T-cell (primary cell): ENCODE measurements at regions not wholly inside any gene's neighbourhood (a gene's known extent, or its start where the extent isn't known, plus 50 kb on each side); places are given as distances from the start of the nearest gene placed in this dataset.
"Not testable (repeated sequence)": the region's sequence is repeated elsewhere in the genome, so short reads cannot be mapped to it uniquely, and the experiment has no call there.

Source experiments
- ATAC-seq, 4 experiments: fragments of 200-7000 bp in 3 of 4; fragments of 150-1000 bp in 1 of 4; cut with Tn5 transposase; replicated peaks in 1 of 4; 1 replicate in 3 of 4; 2 replicates in 1 of 4; pipeline ENCODE4 v1.10.0; 2021; ENCODE audit warnings: moderate library complexity in 3 of 4, mild to moderate bottlenecking in 2 of 4, moderate number of reproducible peaks in 1 of 4
- CTCF ChIA-PET, 2 donors: fragments of 300-600 bp; sonication (Branson Sonifier 250); formaldehyde crosslinking; loops; one replicate each; lab custom pipeline; 2022; ENCODE audit warnings: antibody characterized with exemption in 2 of 2; lab: Charles Lee
- POLR2A ChIA-PET, 2 donors: fragments of 300-600 bp; sonication (Branson Sonifier 250); formaldehyde crosslinking; loops; one replicate each; lab custom pipeline; 2022; ENCODE audit warnings: antibody characterized with exemption in 2 of 2; lab: Charles Lee
- DNase-seq, 35 experiments: peaks; one replicate each; pipeline versions ENCODE4 v3.0.0 to v3.0.0-alpha.2; 2013 to 2023
- H3K27ac ChIP-seq: one replicate; pipeline ENCODE4 v1.5.1; 2013; ENCODE audit warnings: low read length
- H3K27me3 ChIP-seq, 2 experiments: replicated peaks in 1 of 2; 1 replicate in 1 of 2; 2 replicates in 1 of 2; pipeline versions ENCODE4 v1.6.1 to v1.7.0; 2013; ENCODE audit warnings: low read length in 1 of 2, mixed read lengths in 1 of 2; ENCODE audit not compliant: control insufficient read depth in 2 of 2, insufficient read depth in 2 of 2; ENCODE audit errors: extremely low read depth in 1 of 2
- H3K36me3 ChIP-seq, 2 donors: 1 replicate in 1 of 2; 2 replicates in 1 of 2; pipeline versions ENCODE4 v1.6.1 to v1.7.0; 2013; ENCODE audit warnings: low read length in 1 of 2; ENCODE audit not compliant: control insufficient read depth in 2 of 2, insufficient read depth in 1 of 2; ENCODE audit errors: extremely low read depth in 1 of 2
- H3K4me1 ChIP-seq, 2 experiments: 1 replicate in 1 of 2; 2 replicates in 1 of 2; pipeline versions ENCODE4 v1.6.1 to v1.7.0; 2013; ENCODE audit warnings: low read length in 2 of 2, mixed read lengths in 1 of 2; ENCODE audit not compliant: insufficient read depth in 2 of 2, control insufficient read depth in 1 of 2; ENCODE audit errors: extremely low read depth in 1 of 2
- H3K4me3 ChIP-seq, 2 donors: 1 replicate in 1 of 2; 2 replicates in 1 of 2; pipeline versions ENCODE4 v1.5.1 to v1.7.0; 2013; ENCODE audit warnings: mild to moderate bottlenecking in 2 of 2, low read length in 1 of 2, moderate library complexity in 1 of 2; ENCODE audit not compliant: control insufficient read depth in 1 of 2; ENCODE audit errors: extremely low read depth in 1 of 2
- H3K9me3 ChIP-seq: 2 replicates; pipeline ENCODE4 v1.7.0; 2013
- H3K27ac Mint-ChIP-seq, 2 donors: one replicate each; pipeline ENCODE4 v1.8.0; 2020 to 2021; ENCODE audit warnings: mild to moderate bottlenecking in 2 of 2, mixed read lengths in 2 of 2
- H3K27me3 Mint-ChIP-seq, 2 donors: one replicate each; pipeline ENCODE4 v1.8.0; 2021 to 2022; ENCODE audit warnings: mixed read lengths in 2 of 2
- H3K36me3 Mint-ChIP-seq: one replicate; pipeline ENCODE4 v1.8.0; 2021; ENCODE audit warnings: mixed read lengths
- H3K4me1 Mint-ChIP-seq, 3 donors: one replicate each; pipeline ENCODE4 v1.8.0; 2020 to 2022; ENCODE audit warnings: mixed read lengths in 3 of 3, mild to moderate bottlenecking in 1 of 3
- H3K4me3 Mint-ChIP-seq, 3 donors: one replicate each; pipeline ENCODE4 v1.8.0; 2020 to 2022; ENCODE audit warnings: mild to moderate bottlenecking in 3 of 3, mixed read lengths in 3 of 3, moderate library complexity in 3 of 3
- H3K9me3 Mint-ChIP-seq, 3 donors: one replicate each; pipeline ENCODE4 v1.8.0; 2020 to 2022; ENCODE audit warnings: mixed read lengths in 3 of 3
- WGBS: methylation state at CpG from one replicate; pipeline ENCODE4 v1.1.5; 2013; ENCODE audit warnings: missing lambda C conversion rate; ENCODE audit not compliant: insufficient coverage; 5-methylcytosine and 5-hydroxymethylcytosine counted together

- CTCF ChIA-PET = no interaction called here
- no peaks in the 10 kb centered on the region for H3K36me3 Mint-ChIP-seq
- no peaks in the 10 kb centered on the region for H3K4me1 Mint-ChIP-seq
- H3K4me3 Mint-ChIP-seq = no peak overlapping the region
- H3K27me3 ChIP-seq = no peaks in the 10 kb centered on the region
- no peak overlapping the region for H3K4me3 ChIP-seq
- no CpG with 5 or more reads among the region's 5 CpGs for WGBS
- no peak for DNase-seq
- H3K27me3 Mint-ChIP-seq = no peaks in the 10 kb centered on the region
- H3K27ac ChIP-seq = no peak overlapping the region
- no peaks in the 10 kb centered on the region for H3K9me3 ChIP-seq
- H3K4me1 ChIP-seq = no peaks in the 10 kb centered on the region
- no peak overlapping the region for H3K27ac Mint-ChIP-seq
- ATAC-seq = no peak
- H3K9me3 Mint-ChIP-seq = peaks cover under 1 to 8% (median 2%) of the 10 kb centered on the region in 3 donors
- no peaks in the 10 kb centered on the region for H3K36me3 ChIP-seq
- POLR2A ChIA-PET = no interaction called here
These were observed 511.1 kb upstream of the UBE2E2 start for GRCh38 chr3:22691856-22692628.

GRCh38 chr3:22700876-22701275, 502.3 kb upstream of the UBE2E2 start:
- H3K27me3 ChIP-seq = no peaks in the 10 kb centered on the region
- no peak overlapping the region for H3K4me3 Mint-ChIP-seq
- H3K27ac Mint-ChIP-seq = no peak overlapping the region
- no peak overlapping the region for H3K27ac ChIP-seq
- no peak overlapping the region for H3K4me3 ChIP-seq
- no peaks in the 10 kb centered on the region for H3K36me3 ChIP-seq
- ChIA-PET CTCF (no interaction called here), POLR2A (no interaction called here)
- ATAC-seq (no peak), DNase-seq (no peak)
- H3K9me3 Mint-ChIP-seq = peaks cover 0 to 4% (median 2%) of the 10 kb centered on the region in 3 donors
- H3K9me3 ChIP-seq = no peaks in the 10 kb centered on the region
- H3K36me3 Mint-ChIP-seq = no peaks in the 10 kb centered on the region
- no peaks in the 10 kb centered on the region for H3K4me1 Mint-ChIP-seq
- H3K4me1 ChIP-seq = no peaks in the 10 kb centered on the region
- H3K27me3 Mint-ChIP-seq = no peaks in the 10 kb centered on the region

- H3K4me1 Mint-ChIP-seq = no peaks in the 10 kb centered on the region
- H3K9me3 ChIP-seq = no peaks in the 10 kb centered on the region
- 86% methylated on average over 1 of the region's 3 CpGs for WGBS
- ATAC-seq = no peak
- no peaks in the 10 kb centered on the region for H3K4me1 ChIP-seq
- no peak overlapping the region for H3K4me3 Mint-ChIP-seq
- ChIA-PET POLR2A (no interaction called here), CTCF (interaction anchor here in 1 of 2 donors (0.6 kb wide), 1 partner anchor 9 kb away, joined by 3 read pairs; no protein-coding TSS in a partner anchor)
- H3K27ac Mint-ChIP-seq = no peak overlapping the region
- peaks cover 3 to 4% (median 3%) of the 10 kb centered on the region in 3 donors for H3K9me3 Mint-ChIP-seq
- H3K4me3 ChIP-seq = no peak overlapping the region
- H3K27me3 ChIP-seq = peaks cover 0 to 3% of the 10 kb centered on the region in 2 experiments
- DNase-seq = no peak
- H3K36me3 Mint-ChIP-seq = no peaks in the 10 kb centered on the region
- H3K27me3 Mint-ChIP-seq = no peaks in the 10 kb centered on the region
- H3K27ac ChIP-seq = no peak overlapping the region
- no peaks in the 10 kb centered on the region for H3K36me3 ChIP-seq
These were observed 499.0 kb upstream of the UBE2E2 start for GRCh38 chr3:22704166-22704565.

- no peak for ATAC-seq
- POLR2A ChIA-PET = no interaction called here
These were observed 498.4 kb upstream of the UBE2E2 start for GRCh38 chr3:22704571-22705354.

GRCh38 chr3:22706922-22707321, 496.2 kb upstream of the UBE2E2 start:
- ATAC-seq, H3K27ac ChIP-seq, H3K36me3 ChIP-seq, POLR2A ChIA-PET, CTCF ChIA-PET, H3K27ac Mint-ChIP-seq, H3K27me3 Mint-ChIP-seq, H3K9me3 ChIP-seq, H3K4me1 Mint-ChIP-seq, H3K4me1 ChIP-seq, H3K4me3 Mint-ChIP-seq, H3K27me3 ChIP-seq, H3K4me3 ChIP-seq, DNase-seq, H3K36me3 Mint-ChIP-seq: not testable (repeated sequence)
- 86% methylated on average over 8 of the region's 10 CpGs for WGBS
- peaks cover 11 to 20% (median 13%) of the 10 kb centered on the region in 3 donors for H3K9me3 Mint-ChIP-seq

More at GRCh38 chr3:22704571-22705354, 498.4 kb upstream of the UBE2E2 start:
- H3K4me3 ChIP-seq = no peak overlapping the region
- no peak overlapping the region for H3K27ac ChIP-seq
- Mint-ChIP-seq H3K9me3 (peaks cover 8 to 10% (median 9%) of the 10 kb centered on the region in 3 donors), H3K4me1 (no peaks in the 10 kb centered on the region), H3K4me3 (no peak overlapping the region), H3K27me3 (no peaks in the 10 kb centered on the region), H3K36me3 (no peaks in the 10 kb centered on the region), H3K27ac (no peak overlapping the region)
- CTCF ChIA-PET = no interaction called here
- no CpG with 5 or more reads among the region's 6 CpGs for WGBS
- H3K9me3 ChIP-seq = no peaks in the 10 kb centered on the region
- no peaks in the 10 kb centered on the region for H3K36me3 ChIP-seq
- no peak for DNase-seq
- H3K27me3 ChIP-seq = peaks cover 0 to 3% of the 10 kb centered on the region in 2 experiments
- no peaks in the 10 kb centered on the region for H3K4me1 ChIP-seq

DNA sequence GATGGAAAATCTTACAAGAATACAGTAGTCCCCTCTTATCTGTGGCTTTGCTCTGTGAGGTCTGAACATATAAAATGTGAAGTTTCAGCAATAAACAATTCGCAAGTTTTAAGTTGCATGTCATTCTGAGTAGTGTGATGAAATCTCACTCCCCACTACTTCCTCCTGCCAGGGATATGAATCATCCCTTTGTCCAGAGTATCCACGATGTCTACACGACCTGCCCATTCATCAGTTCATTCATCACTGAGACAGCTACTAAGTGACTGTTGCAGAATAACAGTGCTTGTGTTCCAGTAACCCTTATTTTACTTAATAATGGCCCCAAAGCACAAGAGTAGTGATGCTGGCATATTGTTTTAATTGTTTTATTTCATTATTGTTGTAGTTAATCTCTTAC, 489.2 kb upstream of the UBE2E2 start:
- H3K27me3 Mint-ChIP-seq = no peaks in the 10 kb centered on the region
- WGBS = no CpG with 5 or more reads among the region's 3 CpGs
- H3K4me3 ChIP-seq = no peak overlapping the region
- H3K27ac Mint-ChIP-seq = no peak overlapping the region
- no peak overlapping the region for H3K27ac ChIP-seq
- CTCF ChIA-PET = no interaction called here
- no peaks in the 10 kb centered on the region for H3K36me3 ChIP-seq
- ATAC-seq (no peak), DNase-seq (no peak)
- H3K36me3 Mint-ChIP-seq = no peaks in the 10 kb centered on the region
- H3K27me3 ChIP-seq = no peaks in the 10 kb centered on the region
- POLR2A ChIA-PET = no interaction called here
- H3K4me3 Mint-ChIP-seq = no peak overlapping the region
- no peaks in the 10 kb centered on the region for H3K4me1 ChIP-seq
- H3K9me3 ChIP-seq = no peaks in the 10 kb centered on the region
- peaks cover 10 to 27% (median 14%) of the 10 kb centered on the region in 3 donors for H3K9me3 Mint-ChIP-seq
- no peaks in the 10 kb centered on the region for H3K4me1 Mint-ChIP-seq
